ENCODE measurements at regions not wholly inside any gene's neighbourhood (a gene's known extent, or its start where the extent isn't known, plus 50 kb on each side); places are given as distances from the start of the nearest gene placed in this dataset.

GRCh38 chr14:61151251-61151650 is 129.9 kb downstream of the TMEM30B start:
- Histone ChIP-seq H3K79me1 (replicated peaks; ENCODE audit: low read length, poor library complexity, severe bottlenecking) (no peaks in the 10 kb centered on the region), H2AK5ac (ENCODE audit: low read length, severe bottlenecking) (no peak overlapping the region), H3K14ac (ENCODE audit: low read length in 2 of 2) (no peak overlapping the region), H4K91ac (ENCODE audit: low read length) (no peak overlapping the region), H3K4me2 (ENCODE audit: low read length, poor library complexity, severe bottlenecking) (no peak overlapping the region), H3K23ac (ENCODE audit: low read length in 2 of 2) (no peak overlapping the region), H2BK5ac (ENCODE audit: low read depth, low read length, poor library complexity, severe bottlenecking) (no peak overlapping the region), H3K9me3 (ENCODE audit: control insufficient read depth, low read length) (no peaks in the 10 kb centered on the region), H2AFZ (ENCODE audit: low read depth, low read length) (no peak overlapping the region), H2BK12ac (ENCODE audit: low read length in 2 of 2) (no peak overlapping the region), H3K4ac (ENCODE audit: low read depth in 1 of 2, low read length in 2 of 2) (no peak overlapping the region), H3K4me1 (ENCODE audit: control insufficient read depth, insufficient read depth, low read depth, low read length) (peaks cover 30% of the 10 kb centered on the region), H3K9ac (ENCODE audit: low read length) (no peak overlapping the region), H3K18ac (ENCODE audit: low read depth in 1 of 2, low read length in 2 of 2) (no peak overlapping the region), H4K8ac (ENCODE audit: low read length) (no peak overlapping the region), H3K4me3 (ENCODE audit: insufficient read depth in 1 of 2, low read depth in 1 of 2, low read length in 2 of 2) (no peak overlapping the region), H2BK120ac (ENCODE audit: low read depth, low read length) (no peak overlapping the region), H3K36me3 (ENCODE audit: control insufficient read depth in 1 of 2, insufficient read depth in 2 of 2, low read depth in 1 of 2, low read length in 2 of 2) (peaks cover 0 to 3% of the 10 kb centered on the region in 2 experiments), H2BK15ac (ENCODE audit: low read depth, poor library complexity, severe bottlenecking) (no peak overlapping the region), H3K27me3 (ENCODE audit: control insufficient read depth in 1 of 2, insufficient read depth in 1 of 2, low read length in 2 of 2) (no peaks in the 10 kb centered on the region), H3K27ac (ENCODE audit: low read length, poor library complexity, severe bottlenecking) (no peak overlapping the region)
- DNase-seq: no peak
- WGBS: 87% methylated on average over 3 of the region's 4 CpGs

- no peak overlapping the region for H2BK5ac ChIP-seq (ENCODE audit: low read depth, low read length, poor library complexity, severe bottlenecking)
- no peak overlapping the region for H3K4me3 ChIP-seq (ENCODE audit: insufficient read depth in 1 of 2, low read depth in 1 of 2, low read length in 2 of 2)
- H2AK5ac ChIP-seq (ENCODE audit: low read length, severe bottlenecking): no peak overlapping the region
- H4K8ac ChIP-seq (ENCODE audit: low read length): no peak overlapping the region
- no peak overlapping the region for H2AFZ ChIP-seq (ENCODE audit: low read depth, low read length)
- H3K4me1 ChIP-seq (ENCODE audit: control insufficient read depth, insufficient read depth, low read depth, low read length): peaks cover 31% of the 10 kb centered on the region
- no peak overlapping the region for H3K27ac ChIP-seq (ENCODE audit: low read length, poor library complexity, severe bottlenecking)
- H3K79me1 ChIP-seq (replicated peaks; ENCODE audit: low read length, poor library complexity, severe bottlenecking): no peaks in the 10 kb centered on the region
- no peak overlapping the region for H2BK15ac ChIP-seq (ENCODE audit: low read depth, poor library complexity, severe bottlenecking)
- H2BK12ac ChIP-seq (ENCODE audit: low read length in 2 of 2): no peak overlapping the region
- WGBS: 95% methylated on average over 1 of the region's 3 CpGs
- H3K4me2 ChIP-seq (ENCODE audit: low read length, poor library complexity, severe bottlenecking): no peak overlapping the region
- peaks cover 0 to 3% of the 10 kb centered on the region in 2 experiments for H3K36me3 ChIP-seq (ENCODE audit: control insufficient read depth in 1 of 2, insufficient read depth in 2 of 2, low read depth in 1 of 2, low read length in 2 of 2)
- H3K18ac ChIP-seq (ENCODE audit: low read depth in 1 of 2, low read length in 2 of 2): no peak overlapping the region
- H3K9ac ChIP-seq (ENCODE audit: low read length): no peak overlapping the region
- no peaks in the 10 kb centered on the region for H3K9me3 ChIP-seq (ENCODE audit: control insufficient read depth, low read length)
- no peak overlapping the region for H2BK120ac ChIP-seq (ENCODE audit: low read depth, low read length)
- H3K4ac ChIP-seq (ENCODE audit: low read depth in 1 of 2, low read length in 2 of 2): no peak overlapping the region
- H4K91ac ChIP-seq (ENCODE audit: low read length): no peak overlapping the region
- no peak overlapping the region for H3K23ac ChIP-seq (ENCODE audit: low read length in 2 of 2)
- H3K27me3 ChIP-seq (ENCODE audit: control insufficient read depth in 1 of 2, insufficient read depth in 1 of 2, low read length in 2 of 2): no peaks in the 10 kb centered on the region
- no peak for DNase-seq
- no peak overlapping the region for H3K14ac ChIP-seq (ENCODE audit: low read length in 2 of 2)
These were observed 130.3 kb downstream of the TMEM30B start for GRCh38 chr14:61150851-61151250.

GRCh38 chr14:61149896-61150295 is 131.2 kb downstream of the TMEM30B start:
- Histone ChIP-seq H3K27me3 (ENCODE audit: control insufficient read depth in 1 of 2, insufficient read depth in 1 of 2, low read length in 2 of 2) (no peaks in the 10 kb centered on the region), H3K27ac (ENCODE audit: low read length, poor library complexity, severe bottlenecking) (no peak overlapping the region), H2BK15ac (ENCODE audit: low read depth, poor library complexity, severe bottlenecking) (no peak overlapping the region), H3K18ac (ENCODE audit: low read depth in 1 of 2, low read length in 2 of 2) (no peak overlapping the region), H3K23ac (ENCODE audit: low read length in 2 of 2) (no peak overlapping the region), H3K36me3 (ENCODE audit: control insufficient read depth in 1 of 2, insufficient read depth in 2 of 2, low read depth in 1 of 2, low read length in 2 of 2) (peaks cover 0 to 3% of the 10 kb centered on the region in 2 experiments), H3K4me2 (ENCODE audit: low read length, poor library complexity, severe bottlenecking) (no peak overlapping the region), H2BK12ac (ENCODE audit: low read length in 2 of 2) (no peak overlapping the region), H3K4me3 (ENCODE audit: insufficient read depth in 1 of 2, low read depth in 1 of 2, low read length in 2 of 2) (no peak overlapping the region), H3K9me3 (ENCODE audit: control insufficient read depth, low read length) (no peaks in the 10 kb centered on the region), H3K4me1 (ENCODE audit: control insufficient read depth, insufficient read depth, low read depth, low read length) (peaks cover 35% of the 10 kb centered on the region), H2BK120ac (ENCODE audit: low read depth, low read length) (no peak overlapping the region), H3K79me1 (replicated peaks; ENCODE audit: low read length, poor library complexity, severe bottlenecking) (no peaks in the 10 kb centered on the region), H3K14ac (ENCODE audit: low read length in 2 of 2) (no peak overlapping the region), H2BK5ac (ENCODE audit: low read depth, low read length, poor library complexity, severe bottlenecking) (no peak overlapping the region), H2AK5ac (ENCODE audit: low read length, severe bottlenecking) (peak overlapping the region; percentile 90), H3K4ac (ENCODE audit: low read depth in 1 of 2, low read length in 2 of 2) (no peak overlapping the region), H4K8ac (ENCODE audit: low read length) (no peak overlapping the region), H4K91ac (ENCODE audit: low read length) (no peak overlapping the region), H3K9ac (ENCODE audit: low read length) (no peak overlapping the region), H2AFZ (ENCODE audit: low read depth, low read length) (no peak overlapping the region)
- DNase-seq: no peak

GRCh38 chr14:61148742-61149350 is 132.3 kb downstream of the TMEM30B start:
- no peak overlapping the region for H3K4ac ChIP-seq (ENCODE audit: low read depth in 1 of 2, low read length in 2 of 2)
- no peak for DNase-seq
- H3K27me3 ChIP-seq (ENCODE audit: control insufficient read depth in 1 of 2, insufficient read depth in 1 of 2, low read length in 2 of 2): no peaks in the 10 kb centered on the region
- no peak overlapping the region for H2BK120ac ChIP-seq (ENCODE audit: low read depth, low read length)
- H3K14ac ChIP-seq (ENCODE audit: low read length in 2 of 2): no peak overlapping the region
- no peak overlapping the region for H4K91ac ChIP-seq (ENCODE audit: low read length)
- H3K79me1 ChIP-seq (replicated peaks; ENCODE audit: low read length, poor library complexity, severe bottlenecking): no peaks in the 10 kb centered on the region
- H2BK15ac ChIP-seq (ENCODE audit: low read depth, poor library complexity, severe bottlenecking): no peak overlapping the region
- 100% methylated on average over 3 of the region's 4 CpGs for WGBS
- no peak overlapping the region for H3K18ac ChIP-seq (ENCODE audit: low read depth in 1 of 2, low read length in 2 of 2)
- H3K9me3 ChIP-seq (ENCODE audit: control insufficient read depth, low read length): peaks cover 4% of the 10 kb centered on the region
- peak overlapping the region; percentile 90 for H3K27ac ChIP-seq (ENCODE audit: low read length, poor library complexity, severe bottlenecking)
- H3K4me3 ChIP-seq (ENCODE audit: insufficient read depth in 1 of 2, low read depth in 1 of 2, low read length in 2 of 2): peak overlapping the region in 1 of 2 experiments; percentile 22
- H3K4me2 ChIP-seq (ENCODE audit: low read length, poor library complexity, severe bottlenecking): no peak overlapping the region
- no peak overlapping the region for H2AFZ ChIP-seq (ENCODE audit: low read depth, low read length)
- H2BK5ac ChIP-seq (ENCODE audit: low read depth, low read length, poor library complexity, severe bottlenecking): peak overlapping the region; percentile 71
- H3K9ac ChIP-seq (ENCODE audit: low read length): no peak overlapping the region
- no peak overlapping the region for H3K23ac ChIP-seq (ENCODE audit: low read length in 2 of 2)
- peak overlapping the region; percentile 14 for H4K8ac ChIP-seq (ENCODE audit: low read length)
- peaks cover 0 to 3% of the 10 kb centered on the region in 2 experiments for H3K36me3 ChIP-seq (ENCODE audit: control insufficient read depth in 1 of 2, insufficient read depth in 2 of 2, low read depth in 1 of 2, low read length in 2 of 2)
- peak overlapping the region; percentile 90 for H2AK5ac ChIP-seq (ENCODE audit: low read length, severe bottlenecking)
- peaks cover 30% of the 10 kb centered on the region for H3K4me1 ChIP-seq (ENCODE audit: control insufficient read depth, insufficient read depth, low read depth, low read length)
- no peak overlapping the region for H2BK12ac ChIP-seq (ENCODE audit: low read length in 2 of 2)
